HCT116 (cell line): ENCODE measurements at regions not wholly inside any gene's neighbourhood (a gene's known extent, or its start where the extent isn't known, plus 50 kb on each side); places are given as distances from the start of the nearest gene placed in this dataset.

Experiments used
- CBX3 ChIP-seq: IDR thresholded peaks from 2 replicates; pipeline ENCODE4 v1.6.1; 2012; ENCODE audit warnings: low read depth
- POLR2A ChIP-seq: IDR thresholded peaks from 2 replicates; pipeline ENCODE4 v1.7.0; 2011; ENCODE audit warnings: borderline replicate concordance; ENCODE audit not compliant: insufficient read depth, insufficient read length; ENCODE audit errors: extremely low read depth
- POLR2AphosphoS5 ChIP-seq: IDR thresholded peaks from 2 replicates; pipeline ENCODE4 v1.6.1; 2011; ENCODE audit warnings: mild to moderate bottlenecking, low read depth, low read length, moderate library complexity
- SIN3A ChIP-seq: IDR thresholded peaks from 2 replicates; pipeline ENCODE4 v1.6.1; 2012; ENCODE audit warnings: low read depth
- TCF7L2 ChIP-seq: IDR thresholded peaks from 2 replicates; pipeline ENCODE4 v1.7.0; 2011; ENCODE audit warnings: borderline replicate concordance, inconsistent platforms; ENCODE audit not compliant: insufficient read depth, insufficient read length; ENCODE audit errors: extremely low read depth
- TF ChIP-seq, protein P1 (sequence below), 3 experiments: fragments of 200-600 bp in 1 of 3; sonication (generic) in 1 of 3; IDR thresholded peaks in 2 of 3; conservative IDR thresholded peaks in 1 of 3; 2 replicates each; pipeline ENCODE4 v1.5.1; 2012 to 2017; ENCODE audit warnings: low read depth in 2 of 3, low read length in 2 of 3, antibody characterized with exemption in 1 of 3, borderline replicate concordance in 1 of 3, control low read depth in 1 of 3, mild to moderate bottlenecking in 1 of 3, mixed read lengths in 1 of 3, mixed run types in 1 of 3, moderate library complexity in 1 of 3; ENCODE audit not compliant: insufficient read depth in 1 of 3

DNA sequence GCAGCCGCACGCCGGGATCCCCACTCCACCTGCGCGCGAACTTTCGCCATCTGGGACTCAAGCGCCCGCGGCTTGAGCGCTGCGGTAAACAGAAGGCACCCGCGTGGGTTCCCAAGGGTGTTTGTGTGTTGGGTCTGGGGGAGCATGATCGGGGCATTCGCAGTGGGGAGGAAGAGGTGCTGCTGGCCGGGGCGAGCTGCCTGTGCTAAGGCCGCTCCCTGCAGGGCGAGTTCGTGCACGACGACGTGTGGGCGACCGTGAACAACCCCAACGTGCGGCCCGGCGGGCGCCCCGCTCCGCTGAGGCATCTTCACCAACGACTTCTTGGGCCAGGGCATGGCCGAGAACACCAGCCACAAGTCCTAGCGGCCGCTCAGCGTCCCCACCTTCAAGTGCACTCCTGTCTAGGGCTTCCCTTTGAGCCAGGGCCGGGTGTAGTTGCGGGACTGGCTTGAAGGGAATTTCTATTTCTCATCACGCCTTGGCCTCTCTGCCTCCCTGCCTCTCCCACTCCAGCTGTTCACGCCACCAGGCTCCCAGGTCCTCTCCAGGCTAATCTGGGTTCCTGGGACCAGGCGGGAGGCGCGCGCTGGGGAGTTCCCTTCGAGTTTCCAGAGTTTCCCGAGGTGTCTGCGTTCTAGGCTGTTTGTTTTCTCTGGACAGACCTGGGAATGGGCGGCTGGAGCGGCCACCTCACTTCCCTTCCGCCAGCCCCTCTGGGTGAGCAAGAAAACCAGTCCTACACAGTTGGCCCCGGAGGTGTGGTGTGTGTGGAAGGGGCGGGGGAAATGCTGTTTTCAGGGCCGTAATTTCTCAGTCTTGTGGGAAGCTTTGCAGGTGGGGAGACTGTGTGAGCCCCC lies 417.8 kb upstream of the TMTC1 start:
- TF ChIP-seq, protein P1, sequence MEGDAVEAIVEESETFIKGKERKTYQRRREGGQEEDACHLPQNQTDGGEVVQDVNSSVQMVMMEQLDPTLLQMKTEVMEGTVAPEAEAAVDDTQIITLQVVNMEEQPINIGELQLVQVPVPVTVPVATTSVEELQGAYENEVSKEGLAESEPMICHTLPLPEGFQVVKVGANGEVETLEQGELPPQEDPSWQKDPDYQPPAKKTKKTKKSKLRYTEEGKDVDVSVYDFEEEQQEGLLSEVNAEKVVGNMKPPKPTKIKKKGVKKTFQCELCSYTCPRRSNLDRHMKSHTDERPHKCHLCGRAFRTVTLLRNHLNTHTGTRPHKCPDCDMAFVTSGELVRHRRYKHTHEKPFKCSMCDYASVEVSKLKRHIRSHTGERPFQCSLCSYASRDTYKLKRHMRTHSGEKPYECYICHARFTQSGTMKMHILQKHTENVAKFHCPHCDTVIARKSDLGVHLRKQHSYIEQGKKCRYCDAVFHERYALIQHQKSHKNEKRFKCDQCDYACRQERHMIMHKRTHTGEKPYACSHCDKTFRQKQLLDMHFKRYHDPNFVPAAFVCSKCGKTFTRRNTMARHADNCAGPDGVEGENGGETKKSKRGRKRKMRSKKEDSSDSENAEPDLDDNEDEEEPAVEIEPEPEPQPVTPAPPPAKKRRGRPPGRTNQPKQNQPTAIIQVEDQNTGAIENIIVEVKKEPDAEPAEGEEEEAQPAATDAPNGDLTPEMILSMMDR (IDR thresholded peaks at IDR 0.05 in 2 of 3, conservative IDR thresholded peaks at IDR 0.05 in 1 of 3; ENCODE audit: borderline replicate concordance in 1 of 3, insufficient read depth in 1 of 3, low read depth in 2 of 3, low read length in 2 of 3): no peak
- TF ChIP-seq POLR2A: no peak
- TF ChIP-seq TCF7L2: no peak
- no peak for TF ChIP-seq POLR2AphosphoS5
- TF ChIP-seq CBX3: no peak
- TF ChIP-seq SIN3A: no peak
